ENCODE measurements at regions not wholly inside any gene's neighbourhood (a gene's known extent, or its start where the extent isn't known, plus 50 kb on each side); places are given as distances from the start of the nearest gene placed in this dataset.

GRCh38 chr2:59850554-59850953, 702.9 kb downstream of the BCL11A start:
- H3K27me3 Mint-ChIP-seq (ENCODE audit: insufficient read depth), result no peaks in the 10 kb centered on the region

GRCh38 chr2:59833941-59834340, 719.5 kb downstream of the BCL11A start:
- Histone ChIP-seq H3K4me1 (ENCODE audit: control insufficient read depth, insufficient read depth, low read length) (no peaks in the 10 kb centered on the region), H3K36me3 (ENCODE audit: control insufficient read depth, insufficient read depth, low read length) (no peaks in the 10 kb centered on the region), H3K27me3 (ENCODE audit: control insufficient read depth, insufficient read depth, low read length, poor library complexity, severe bottlenecking) (no peaks in the 10 kb centered on the region), H3K4me3 (ENCODE audit: low read length) (no peak overlapping the region), H3K27ac (ENCODE audit: low read depth, low read length) (no peak overlapping the region), H3K9me3 (ENCODE audit: control insufficient read depth, low read length) (no peaks in the 10 kb centered on the region), H3K9ac (ENCODE audit: extremely low read depth, low read length, poor library complexity, severe bottlenecking) (no peak overlapping the region)
- no peaks in the 10 kb centered on the region for H3K36me3 Mint-ChIP-seq (ENCODE audit: low read depth)
- WGBS, 2 experiments (ENCODE audit: insufficient coverage in 1 of 2, insufficient read length in 1 of 2), result 85 to 100% methylated on average over 2 to 3 of the region's 3 CpGs
- no peaks in the 10 kb centered on the region for H3K27me3 Mint-ChIP-seq (ENCODE audit: insufficient read depth)
- H3K9me3 Mint-ChIP-seq, result peaks cover 3% of the 10 kb centered on the region
- no peaks in the 10 kb centered on the region for H3K4me1 Mint-ChIP-seq
- no peak overlapping the region for H3K27ac Mint-ChIP-seq
- H3K4me3 Mint-ChIP-seq, result no peak overlapping the region
- TF ChIP-seq, protein P1, sequence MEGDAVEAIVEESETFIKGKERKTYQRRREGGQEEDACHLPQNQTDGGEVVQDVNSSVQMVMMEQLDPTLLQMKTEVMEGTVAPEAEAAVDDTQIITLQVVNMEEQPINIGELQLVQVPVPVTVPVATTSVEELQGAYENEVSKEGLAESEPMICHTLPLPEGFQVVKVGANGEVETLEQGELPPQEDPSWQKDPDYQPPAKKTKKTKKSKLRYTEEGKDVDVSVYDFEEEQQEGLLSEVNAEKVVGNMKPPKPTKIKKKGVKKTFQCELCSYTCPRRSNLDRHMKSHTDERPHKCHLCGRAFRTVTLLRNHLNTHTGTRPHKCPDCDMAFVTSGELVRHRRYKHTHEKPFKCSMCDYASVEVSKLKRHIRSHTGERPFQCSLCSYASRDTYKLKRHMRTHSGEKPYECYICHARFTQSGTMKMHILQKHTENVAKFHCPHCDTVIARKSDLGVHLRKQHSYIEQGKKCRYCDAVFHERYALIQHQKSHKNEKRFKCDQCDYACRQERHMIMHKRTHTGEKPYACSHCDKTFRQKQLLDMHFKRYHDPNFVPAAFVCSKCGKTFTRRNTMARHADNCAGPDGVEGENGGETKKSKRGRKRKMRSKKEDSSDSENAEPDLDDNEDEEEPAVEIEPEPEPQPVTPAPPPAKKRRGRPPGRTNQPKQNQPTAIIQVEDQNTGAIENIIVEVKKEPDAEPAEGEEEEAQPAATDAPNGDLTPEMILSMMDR (conservative IDR thresholded peaks at IDR 0.05), result no peak
- no peak for DNase-seq

More at GRCh38 chr2:59850554-59850953, 702.9 kb downstream of the BCL11A start:
- no peaks in the 10 kb centered on the region for H3K9me3 Mint-ChIP-seq
- no peaks in the 10 kb centered on the region for H3K9me3 ChIP-seq (ENCODE audit: control insufficient read depth, low read length)
- H3K4me3 Mint-ChIP-seq, result no peak overlapping the region
- no peaks in the 10 kb centered on the region for H3K27me3 ChIP-seq (ENCODE audit: control insufficient read depth, insufficient read depth, low read length, poor library complexity, severe bottlenecking)
- no peaks in the 10 kb centered on the region for H3K4me1 ChIP-seq (ENCODE audit: control insufficient read depth, insufficient read depth, low read length)
- H3K27ac Mint-ChIP-seq, result no peak overlapping the region
- TF ChIP-seq, protein P1 (conservative IDR thresholded peaks at IDR 0.05), result no peak
- H3K4me3 ChIP-seq (ENCODE audit: low read length), result no peak overlapping the region
- no peak for DNase-seq
- 88 to 92% methylated on average over 4 to 5 of the region's 6 CpGs for WGBS, 2 experiments (ENCODE audit: insufficient coverage in 1 of 2, insufficient read length in 1 of 2)
- H3K36me3 ChIP-seq (ENCODE audit: control insufficient read depth, insufficient read depth, low read length), result no peaks in the 10 kb centered on the region
- H3K27ac ChIP-seq (ENCODE audit: low read depth, low read length), result no peak overlapping the region
- H3K36me3 Mint-ChIP-seq (ENCODE audit: low read depth), result no peaks in the 10 kb centered on the region
- H3K4me1 Mint-ChIP-seq, result no peaks in the 10 kb centered on the region
- H3K9ac ChIP-seq (ENCODE audit: extremely low read depth, low read length, poor library complexity, severe bottlenecking), result no peak overlapping the region

DNA sequence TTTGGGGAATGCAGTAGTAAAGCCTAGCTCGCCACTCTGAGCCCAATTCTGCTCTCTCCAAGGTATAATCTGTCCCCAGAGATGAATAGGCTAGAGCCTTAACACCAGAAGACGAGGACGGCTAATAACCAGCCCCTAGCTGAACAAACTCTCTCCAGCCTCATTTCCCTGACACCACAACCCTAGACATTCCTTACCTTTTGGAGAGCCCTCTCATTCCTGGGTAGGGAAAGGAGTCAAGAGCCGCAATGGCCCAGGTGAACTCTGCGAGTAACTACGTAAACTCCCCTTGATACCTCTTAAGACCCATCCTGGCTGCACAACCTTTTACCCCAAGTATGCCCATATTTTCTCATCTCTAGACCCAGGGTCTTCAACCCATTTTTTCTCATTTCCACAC, 722.9 kb downstream of the BCL11A start:
- H3K4me3 ChIP-seq (ENCODE audit: low read length), result no peak overlapping the region
- no peak overlapping the region for H3K27ac Mint-ChIP-seq
- no peak overlapping the region for H3K4me3 Mint-ChIP-seq
- no peaks in the 10 kb centered on the region for H3K4me1 ChIP-seq (ENCODE audit: control insufficient read depth, insufficient read depth, low read length)
- H3K9ac ChIP-seq (ENCODE audit: extremely low read depth, low read length, poor library complexity, severe bottlenecking), result no peak overlapping the region
- H3K27me3 ChIP-seq (ENCODE audit: control insufficient read depth, insufficient read depth, low read length, poor library complexity, severe bottlenecking), result no peaks in the 10 kb centered on the region
- H3K9me3 Mint-ChIP-seq, result peaks cover 3% of the 10 kb centered on the region
- TF ChIP-seq, protein P1 (conservative IDR thresholded peaks at IDR 0.05), result no peak
- WGBS, 2 experiments (ENCODE audit: insufficient coverage in 1 of 2, insufficient read length in 1 of 2), result 90 to 96% methylated on average over 6 of the region's 6 CpGs
- no peaks in the 10 kb centered on the region for H3K36me3 Mint-ChIP-seq (ENCODE audit: low read depth)
- no peaks in the 10 kb centered on the region for H3K36me3 ChIP-seq (ENCODE audit: control insufficient read depth, insufficient read depth, low read length)
- DNase-seq, result no peak
- H3K27ac ChIP-seq (ENCODE audit: low read depth, low read length), result no peak overlapping the region
- H3K27me3 Mint-ChIP-seq (ENCODE audit: insufficient read depth), result no peaks in the 10 kb centered on the region
- H3K4me1 Mint-ChIP-seq, result no peaks in the 10 kb centered on the region
- H3K9me3 ChIP-seq (ENCODE audit: control insufficient read depth, low read length), result no peaks in the 10 kb centered on the region

All from endodermal cell (in vitro differentiated cells).